HCT116 (cell line): ENCODE measurements at regions not wholly inside any gene's neighbourhood (a gene's known extent, or its start where the extent isn't known, plus 50 kb on each side); places are given as distances from the start of the nearest gene placed in this dataset.

Experiments
- EGR1 ChIP-seq: IDR thresholded peaks from 2 replicates; pipeline ENCODE4 v1.6.1; 2012; ENCODE audit warnings: low read depth
- EZH2 ChIP-seq: fragments of 200-600 bp; sonication (generic); IDR thresholded peaks from 2 replicates; pipeline ENCODE4 v1.6.1; 2017; ENCODE audit warnings: antibody characterized with exemption, mixed run types
- EZH2phosphoT487 ChIP-seq: fragments of 200-600 bp; IDR thresholded peaks from 2 replicates; pipeline ENCODE4 v1.6.1; 2018; ENCODE audit warnings: antibody characterized with exemption, borderline replicate concordance
- MAX ChIP-seq: IDR thresholded peaks from 2 replicates; pipeline ENCODE4 v1.6.1; 2012
- POLR2A ChIP-seq: IDR thresholded peaks from 2 replicates; pipeline ENCODE4 v1.7.0; 2011; ENCODE audit warnings: borderline replicate concordance; ENCODE audit not compliant: insufficient read depth, insufficient read length; ENCODE audit errors: extremely low read depth
- POLR2AphosphoS5 ChIP-seq: IDR thresholded peaks from 2 replicates; pipeline ENCODE4 v1.6.1; 2011; ENCODE audit warnings: mild to moderate bottlenecking, low read depth, low read length, moderate library complexity
- RAD21 ChIP-seq: IDR thresholded peaks from 2 replicates; pipeline ENCODE4 v1.6.1; 2012; ENCODE audit warnings: low read depth, mild to moderate bottlenecking
- TF ChIP-seq, protein P1 (sequence below), 3 experiments: fragments of 200-600 bp in 1 of 3; sonication (generic) in 1 of 3; IDR thresholded peaks in 2 of 3; conservative IDR thresholded peaks in 1 of 3; 2 replicates each; pipeline ENCODE4 v1.5.1; 2012 to 2017; ENCODE audit warnings: low read depth in 2 of 3, low read length in 2 of 3, antibody characterized with exemption in 1 of 3, borderline replicate concordance in 1 of 3, control low read depth in 1 of 3, mild to moderate bottlenecking in 1 of 3, mixed read lengths in 1 of 3, mixed run types in 1 of 3, moderate library complexity in 1 of 3; ENCODE audit not compliant: insufficient read depth in 1 of 3
- TF ChIP-seq, protein P2 (sequence below): IDR thresholded peaks from 2 replicates; pipeline ENCODE4 v1.6.1; 2011; ENCODE audit warnings: mild to moderate bottlenecking, low read length, moderate library complexity; ENCODE audit not compliant: insufficient replicate concordance; ENCODE audit errors: extremely low read depth

- TF ChIP-seq, protein P1, sequence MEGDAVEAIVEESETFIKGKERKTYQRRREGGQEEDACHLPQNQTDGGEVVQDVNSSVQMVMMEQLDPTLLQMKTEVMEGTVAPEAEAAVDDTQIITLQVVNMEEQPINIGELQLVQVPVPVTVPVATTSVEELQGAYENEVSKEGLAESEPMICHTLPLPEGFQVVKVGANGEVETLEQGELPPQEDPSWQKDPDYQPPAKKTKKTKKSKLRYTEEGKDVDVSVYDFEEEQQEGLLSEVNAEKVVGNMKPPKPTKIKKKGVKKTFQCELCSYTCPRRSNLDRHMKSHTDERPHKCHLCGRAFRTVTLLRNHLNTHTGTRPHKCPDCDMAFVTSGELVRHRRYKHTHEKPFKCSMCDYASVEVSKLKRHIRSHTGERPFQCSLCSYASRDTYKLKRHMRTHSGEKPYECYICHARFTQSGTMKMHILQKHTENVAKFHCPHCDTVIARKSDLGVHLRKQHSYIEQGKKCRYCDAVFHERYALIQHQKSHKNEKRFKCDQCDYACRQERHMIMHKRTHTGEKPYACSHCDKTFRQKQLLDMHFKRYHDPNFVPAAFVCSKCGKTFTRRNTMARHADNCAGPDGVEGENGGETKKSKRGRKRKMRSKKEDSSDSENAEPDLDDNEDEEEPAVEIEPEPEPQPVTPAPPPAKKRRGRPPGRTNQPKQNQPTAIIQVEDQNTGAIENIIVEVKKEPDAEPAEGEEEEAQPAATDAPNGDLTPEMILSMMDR (IDR thresholded peaks at IDR 0.05 in 2 of 3, conservative IDR thresholded peaks at IDR 0.05 in 1 of 3; ENCODE audit: borderline replicate concordance in 1 of 3, insufficient read depth in 1 of 3, low read depth in 2 of 3, low read length in 2 of 3), result no peak
- TF ChIP-seq POLR2A (no peak), RAD21 (no peak), EZH2phosphoT487 (no peak), MAX (no peak), EGR1 (no peak), EZH2 (no peak), POLR2AphosphoS5 (no peak)
- TF ChIP-seq, protein P2, sequence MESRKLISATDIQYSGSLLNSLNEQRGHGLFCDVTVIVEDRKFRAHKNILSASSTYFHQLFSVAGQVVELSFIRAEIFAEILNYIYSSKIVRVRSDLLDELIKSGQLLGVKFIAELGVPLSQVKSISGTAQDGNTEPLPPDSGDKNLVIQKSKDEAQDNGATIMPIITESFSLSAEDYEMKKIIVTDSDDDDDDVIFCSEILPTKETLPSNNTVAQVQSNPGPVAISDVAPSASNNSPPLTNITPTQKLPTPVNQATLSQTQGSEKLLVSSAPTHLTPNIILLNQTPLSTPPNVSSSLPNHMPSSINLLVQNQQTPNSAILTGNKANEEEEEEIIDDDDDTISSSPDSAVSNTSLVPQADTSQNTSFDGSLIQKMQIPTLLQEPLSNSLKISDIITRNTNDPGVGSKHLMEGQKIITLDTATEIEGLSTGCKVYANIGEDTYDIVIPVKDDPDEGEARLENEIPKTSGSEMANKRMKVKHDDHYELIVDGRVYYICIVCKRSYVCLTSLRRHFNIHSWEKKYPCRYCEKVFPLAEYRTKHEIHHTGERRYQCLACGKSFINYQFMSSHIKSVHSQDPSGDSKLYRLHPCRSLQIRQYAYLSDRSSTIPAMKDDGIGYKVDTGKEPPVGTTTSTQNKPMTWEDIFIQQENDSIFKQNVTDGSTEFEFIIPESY, result no peak
These were observed 1012.5 kb upstream of the TMEM132C start for GRCh38 chr12:127254420-127254955.
